Mesothelial cell of epicardium (in vitro differentiated cells): ENCODE measurements at regions not wholly inside any gene's neighbourhood (a gene's known extent, or its start where the extent isn't known, plus 50 kb on each side); places are given as distances from the start of the nearest gene placed in this dataset.
"Not testable (repeated sequence)": the region's sequence is repeated elsewhere in the genome, so short reads cannot be mapped to it uniquely, and the experiment has no call there.

Experiments
- DNase-seq, 2 experiments: peaks; one replicate each; pipeline ENCODE4 v3.0.0; 2021; ENCODE audit warnings: low spot score in 2 of 2; ENCODE audit not compliant: unreplicated experiment in 2 of 2
- H3K27ac Mint-ChIP-seq: 2 replicates; pipeline ENCODE4 v1.8.0; 2021; ENCODE audit warnings: mixed read lengths
- H3K27me3 Mint-ChIP-seq: 2 replicates; pipeline ENCODE4 v1.8.0; 2021; ENCODE audit warnings: low read depth, mixed read lengths
- H3K36me3 Mint-ChIP-seq: 2 replicates; pipeline ENCODE4 v1.8.0; 2021; ENCODE audit warnings: mixed read lengths
- H3K4me1 Mint-ChIP-seq: 2 replicates; pipeline ENCODE4 v1.8.0; 2021; ENCODE audit warnings: mixed read lengths
- H3K4me3 Mint-ChIP-seq: 2 replicates; pipeline ENCODE4 v1.8.0; 2021; ENCODE audit warnings: mild to moderate bottlenecking, moderate library complexity, mixed read lengths
- H3K9me3 Mint-ChIP-seq: 2 replicates; pipeline ENCODE4 v1.8.0; 2021; ENCODE audit warnings: mixed read lengths
- CTCF ChIP-seq: fragments of 200-600 bp; sonication (generic); IDR thresholded peaks from one replicate; pipeline ENCODE4 v1.5.0; 2021; ENCODE audit warnings: antibody characterized with exemption; ENCODE audit not compliant: unreplicated experiment

GRCh38 chr20:30499123-30499522, 758.3 kb upstream of the DEFB115 start:
- Mint-ChIP-seq H3K36me3 (no peaks in the 10 kb centered on the region), H3K9me3 (peaks cover 17% of the 10 kb centered on the region), H3K4me3 (no peak overlapping the region), H3K4me1 (no peaks in the 10 kb centered on the region), H3K27me3 (no peaks in the 10 kb centered on the region), H3K27ac (no peak overlapping the region)
- no peak for DNase-seq
- TF ChIP-seq CTCF, result no peak

GRCh38 chr20:30499716-30500446, 757.6 kb upstream of the DEFB115 start:
- not testable (repeated sequence) for H3K27me3 Mint-ChIP-seq, DNase-seq, H3K4me3 Mint-ChIP-seq, H3K4me1 Mint-ChIP-seq, H3K27ac Mint-ChIP-seq, H3K36me3 Mint-ChIP-seq
- peaks cover 13% of the 10 kb centered on the region for H3K9me3 Mint-ChIP-seq

GRCh38 chr20:30500447-30500820, 757.0 kb upstream of the DEFB115 start:
- DNase-seq, H3K27ac Mint-ChIP-seq, H3K4me1 Mint-ChIP-seq, H3K36me3 Mint-ChIP-seq, H3K9me3 Mint-ChIP-seq, H3K4me3 Mint-ChIP-seq, H3K27me3 Mint-ChIP-seq: not testable (repeated sequence)

GRCh38 chr20:30500829-30501440, 756.5 kb upstream of the DEFB115 start:
- Mint-ChIP-seq H3K27ac (no peak overlapping the region), H3K27me3 (no peaks in the 10 kb centered on the region), H3K9me3 (peaks cover 12% of the 10 kb centered on the region), H3K4me1 (no peaks in the 10 kb centered on the region), H3K4me3 (no peak overlapping the region), H3K36me3 (peaks cover 2% of the 10 kb centered on the region)
- TF ChIP-seq CTCF, result no peak
- DNase-seq, result no peak

GRCh38 chr20:30502670-30503069, 754.8 kb upstream of the DEFB115 start:
- DNase-seq, result no peak
- peaks cover 2% of the 10 kb centered on the region for H3K36me3 Mint-ChIP-seq
- TF ChIP-seq CTCF, result no peak
- H3K27ac Mint-ChIP-seq, result no peak overlapping the region
- no peaks in the 10 kb centered on the region for H3K4me1 Mint-ChIP-seq
- no peaks in the 10 kb centered on the region for H3K27me3 Mint-ChIP-seq
- H3K4me3 Mint-ChIP-seq, result no peak overlapping the region
- H3K9me3 Mint-ChIP-seq, result peaks cover 13% of the 10 kb centered on the region

GRCh38 chr20:30503204-30503603, 754.3 kb upstream of the DEFB115 start:
- not testable (repeated sequence) for H3K27me3 Mint-ChIP-seq, H3K4me3 Mint-ChIP-seq, H3K4me1 Mint-ChIP-seq, H3K27ac Mint-ChIP-seq, H3K36me3 Mint-ChIP-seq, DNase-seq
- peaks cover 19% of the 10 kb centered on the region for H3K9me3 Mint-ChIP-seq

GRCh38 chr20:30503992-30504570, 753.4 kb upstream of the DEFB115 start:
- Mint-ChIP-seq H3K9me3 (peaks cover 26% of the 10 kb centered on the region), H3K27me3 (no peaks in the 10 kb centered on the region), H3K4me3 (no peak overlapping the region), H3K4me1 (no peaks in the 10 kb centered on the region), H3K36me3 (peaks cover 2% of the 10 kb centered on the region), H3K27ac (no peak overlapping the region)
- no peak for TF ChIP-seq CTCF
- DNase-seq, result no peak
